ENCODE measurements at regions not wholly inside any gene's neighbourhood (a gene's known extent, or its start where the extent isn't known, plus 50 kb on each side); places are given as distances from the start of the nearest gene placed in this dataset.

- TF ChIP-seq SP7 (tag by site-specific recombination; IDR thresholded peaks at IDR 0.05): no peak
- TF ChIP-seq KLF16 (tag by site-specific recombination; IDR thresholded peaks at IDR 0.05): no peak
- peak; percentile 46; the same call in 1 of the 2 replicates for TF ChIP-seq ZFP3 (tag by site-specific recombination; IDR thresholded peaks at IDR 0.05; ENCODE audit: low read depth)
These were observed 108.8 kb downstream of the SLC4A3 start (continued) for GRCh38 chr2:219736209-219736608.

- Histone ChIP-seq H3K4me1 (ENCODE audit: control insufficient read depth, insufficient read depth, low read length) (no peaks in the 10 kb centered on the region), H3K4me3 (ENCODE audit: low read depth, low read length) (no peak overlapping the region), H3K27ac (ENCODE audit: extremely low read depth, low read depth, low read length) (no peak overlapping the region), H3K9me3 (ENCODE audit: control insufficient read depth, insufficient read depth, low read depth, low read length) (no peaks in the 10 kb centered on the region), H3K36me3 (ENCODE audit: control insufficient read depth in 2 of 2, insufficient read depth in 1 of 2, low read length in 2 of 2) (no peaks in the 10 kb centered on the region)
- CTCF ChIA-PET: interaction anchor here (0.6 to 1.5 kb wide), 9 partner anchors 15 to 1837 kb away, joined by 3 to 6 read pairs (median 3); no protein-coding TSS in a partner anchor
- POLR2A ChIA-PET: no interaction called here
- TF ChIP-seq KLF10 (tag by site-specific recombination; IDR thresholded peaks at IDR 0.05) (no peak), ZNF626 (tag by site-specific recombination; IDR thresholded peaks at IDR 0.05) (no peak), ZNF639 (tag by site-specific recombination; IDR thresholded peaks at IDR 0.05) (no peak), GLIS1 (tag by site-specific recombination; IDR thresholded peaks at IDR 0.05) (peak; percentile 50), CTCF (tag by site-specific recombination; IDR thresholded peaks at IDR 0.05) (peak; percentile 81), BCL11B (tag by site-specific recombination; IDR thresholded peaks at IDR 0.05; ENCODE audit: low read depth) (no peak), BCL11A (tag by site-specific recombination; IDR thresholded peaks at IDR 0.05; ENCODE audit: low read depth) (no peak), ZNF350 (tag by site-specific recombination; IDR thresholded peaks at IDR 0.05) (no peak), ZNF211 (tag by site-specific recombination; IDR thresholded peaks at IDR 0.05; ENCODE audit: low read depth) (no peak), ZNF223 (tag by site-specific recombination; IDR thresholded peaks at IDR 0.05) (no peak), HOXD13 (CRISPR knock-in tag; IDR thresholded peaks at IDR 0.05; ENCODE audit: borderline replicate concordance) (no peak), REPIN1 (tag by site-specific recombination; IDR thresholded peaks at IDR 0.05; ENCODE audit: low read depth) (no peak), MZF1 (tag by site-specific recombination; IDR thresholded peaks at IDR 0.05; ENCODE audit: borderline replicate concordance) (no peak), ZNF600 (tag by site-specific recombination; IDR thresholded peaks at IDR 0.05) (no peak), ZNF664 (tag by site-specific recombination; IDR thresholded peaks at IDR 0.05) (no peak)
- TF ChIP-seq, protein P1, sequence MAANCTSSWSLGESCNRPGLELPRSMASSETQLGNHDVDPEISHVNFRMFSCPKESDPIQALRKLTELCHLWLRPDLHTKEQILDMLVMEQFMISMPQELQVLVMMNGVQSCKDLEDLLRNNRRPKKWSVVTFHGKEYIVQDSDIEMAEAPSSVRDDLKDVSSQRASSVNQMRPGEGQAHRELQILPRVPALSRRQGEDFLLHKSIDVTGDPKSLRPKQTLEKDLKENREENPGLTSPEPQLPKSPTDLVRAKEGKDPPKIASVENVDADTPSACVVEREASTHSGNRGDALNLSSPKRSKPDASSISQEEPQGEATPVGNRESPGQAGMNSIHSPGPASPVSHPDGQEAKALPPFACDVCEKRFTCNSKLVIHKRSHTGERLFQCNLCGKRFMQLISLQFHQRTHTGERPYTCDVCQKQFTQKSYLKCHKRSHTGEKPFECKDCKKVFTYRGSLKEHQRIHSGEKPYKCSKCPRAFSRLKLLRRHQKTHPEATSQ (tag by site-specific recombination; IDR thresholded peaks at IDR 0.05): no peak
- TF ChIP-seq, protein P2, sequence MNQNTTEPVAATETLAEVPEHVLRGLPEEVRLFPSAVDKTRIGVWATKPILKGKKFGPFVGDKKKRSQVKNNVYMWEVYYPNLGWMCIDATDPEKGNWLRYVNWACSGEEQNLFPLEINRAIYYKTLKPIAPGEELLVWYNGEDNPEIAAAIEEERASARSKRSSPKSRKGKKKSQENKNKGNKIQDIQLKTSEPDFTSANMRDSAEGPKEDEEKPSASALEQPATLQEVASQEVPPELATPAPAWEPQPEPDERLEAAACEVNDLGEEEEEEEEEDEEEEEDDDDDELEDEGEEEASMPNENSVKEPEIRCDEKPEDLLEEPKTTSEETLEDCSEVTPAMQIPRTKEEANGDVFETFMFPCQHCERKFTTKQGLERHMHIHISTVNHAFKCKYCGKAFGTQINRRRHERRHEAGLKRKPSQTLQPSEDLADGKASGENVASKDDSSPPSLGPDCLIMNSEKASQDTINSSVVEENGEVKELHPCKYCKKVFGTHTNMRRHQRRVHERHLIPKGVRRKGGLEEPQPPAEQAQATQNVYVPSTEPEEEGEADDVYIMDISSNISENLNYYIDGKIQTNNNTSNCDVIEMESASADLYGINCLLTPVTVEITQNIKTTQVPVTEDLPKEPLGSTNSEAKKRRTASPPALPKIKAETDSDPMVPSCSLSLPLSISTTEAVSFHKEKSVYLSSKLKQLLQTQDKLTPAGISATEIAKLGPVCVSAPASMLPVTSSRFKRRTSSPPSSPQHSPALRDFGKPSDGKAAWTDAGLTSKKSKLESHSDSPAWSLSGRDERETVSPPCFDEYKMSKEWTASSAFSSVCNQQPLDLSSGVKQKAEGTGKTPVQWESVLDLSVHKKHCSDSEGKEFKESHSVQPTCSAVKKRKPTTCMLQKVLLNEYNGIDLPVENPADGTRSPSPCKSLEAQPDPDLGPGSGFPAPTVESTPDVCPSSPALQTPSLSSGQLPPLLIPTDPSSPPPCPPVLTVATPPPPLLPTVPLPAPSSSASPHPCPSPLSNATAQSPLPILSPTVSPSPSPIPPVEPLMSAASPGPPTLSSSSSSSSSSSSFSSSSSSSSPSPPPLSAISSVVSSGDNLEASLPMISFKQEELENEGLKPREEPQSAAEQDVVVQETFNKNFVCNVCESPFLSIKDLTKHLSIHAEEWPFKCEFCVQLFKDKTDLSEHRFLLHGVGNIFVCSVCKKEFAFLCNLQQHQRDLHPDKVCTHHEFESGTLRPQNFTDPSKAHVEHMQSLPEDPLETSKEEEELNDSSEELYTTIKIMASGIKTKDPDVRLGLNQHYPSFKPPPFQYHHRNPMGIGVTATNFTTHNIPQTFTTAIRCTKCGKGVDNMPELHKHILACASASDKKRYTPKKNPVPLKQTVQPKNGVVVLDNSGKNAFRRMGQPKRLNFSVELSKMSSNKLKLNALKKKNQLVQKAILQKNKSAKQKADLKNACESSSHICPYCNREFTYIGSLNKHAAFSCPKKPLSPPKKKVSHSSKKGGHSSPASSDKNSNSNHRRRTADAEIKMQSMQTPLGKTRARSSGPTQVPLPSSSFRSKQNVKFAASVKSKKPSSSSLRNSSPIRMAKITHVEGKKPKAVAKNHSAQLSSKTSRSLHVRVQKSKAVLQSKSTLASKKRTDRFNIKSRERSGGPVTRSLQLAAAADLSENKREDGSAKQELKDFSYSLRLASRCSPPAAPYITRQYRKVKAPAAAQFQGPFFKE (tag by site-specific recombination; IDR thresholded peaks at IDR 0.05; ENCODE audit: borderline replicate concordance): no peak
- TF ChIP-seq, protein P3, sequence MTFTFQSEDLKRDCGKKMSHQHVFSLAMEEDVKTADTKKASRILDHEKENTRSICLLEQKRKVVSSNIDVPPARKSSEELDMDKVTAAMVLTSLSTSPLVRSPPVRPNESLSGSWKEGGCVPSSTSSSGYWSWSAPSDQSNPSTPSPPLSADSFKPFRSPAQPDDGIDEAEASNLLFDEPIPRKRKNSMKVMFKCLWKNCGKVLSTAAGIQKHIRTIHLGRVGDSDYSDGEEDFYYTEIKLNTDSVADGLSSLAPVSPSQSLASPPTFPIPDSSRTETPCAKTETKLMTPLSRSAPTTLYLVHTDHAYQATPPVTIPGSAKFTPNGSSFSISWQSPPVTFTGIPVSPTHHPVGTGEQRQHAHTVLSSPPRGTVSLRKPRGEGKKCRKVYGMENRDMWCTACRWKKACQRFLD (tag by site-specific recombination; IDR thresholded peaks at IDR 0.05): no peak
- TF ChIP-seq, protein P4, sequence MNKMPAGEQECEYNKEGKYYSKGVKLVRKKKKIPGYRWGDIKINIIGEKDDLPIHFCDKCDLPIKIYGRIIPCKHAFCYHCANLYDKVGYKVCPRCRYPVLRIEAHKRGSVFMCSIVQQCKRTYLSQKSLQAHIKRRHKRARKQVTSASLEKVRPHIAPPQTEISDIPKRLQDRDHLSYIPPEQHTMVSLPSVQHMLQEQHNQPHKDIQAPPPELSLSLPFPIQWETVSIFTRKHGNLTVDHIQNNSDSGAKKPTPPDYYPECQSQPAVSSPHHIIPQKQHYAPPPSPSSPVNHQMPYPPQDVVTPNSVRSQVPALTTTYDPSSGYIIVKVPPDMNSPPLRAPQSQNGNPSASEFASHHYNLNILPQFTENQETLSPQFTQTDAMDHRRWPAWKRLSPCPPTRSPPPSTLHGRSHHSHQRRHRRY (tag by site-specific recombination; IDR thresholded peaks at IDR 0.05): no peak
- TF ChIP-seq, protein P5, sequence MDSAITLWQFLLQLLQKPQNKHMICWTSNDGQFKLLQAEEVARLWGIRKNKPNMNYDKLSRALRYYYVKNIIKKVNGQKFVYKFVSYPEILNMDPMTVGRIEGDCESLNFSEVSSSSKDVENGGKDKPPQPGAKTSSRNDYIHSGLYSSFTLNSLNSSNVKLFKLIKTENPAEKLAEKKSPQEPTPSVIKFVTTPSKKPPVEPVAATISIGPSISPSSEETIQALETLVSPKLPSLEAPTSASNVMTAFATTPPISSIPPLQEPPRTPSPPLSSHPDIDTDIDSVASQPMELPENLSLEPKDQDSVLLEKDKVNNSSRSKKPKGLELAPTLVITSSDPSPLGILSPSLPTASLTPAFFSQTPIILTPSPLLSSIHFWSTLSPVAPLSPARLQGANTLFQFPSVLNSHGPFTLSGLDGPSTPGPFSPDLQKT (IDR thresholded peaks at IDR 0.05; ENCODE audit: borderline replicate concordance, low read depth, low read length): no peak
These were observed 109.9 kb downstream of the SLC4A3 start for GRCh38 chr2:219737270-219737691.
